ENCODE measurements at regions not wholly inside any gene's neighbourhood (a gene's known extent, or its start where the extent isn't known, plus 50 kb on each side); places are given as distances from the start of the nearest gene placed in this dataset.
"Not testable (repeated sequence)": the region's sequence is repeated elsewhere in the genome, so short reads cannot be mapped to it uniquely, and the experiment has no call there.

DNA sequence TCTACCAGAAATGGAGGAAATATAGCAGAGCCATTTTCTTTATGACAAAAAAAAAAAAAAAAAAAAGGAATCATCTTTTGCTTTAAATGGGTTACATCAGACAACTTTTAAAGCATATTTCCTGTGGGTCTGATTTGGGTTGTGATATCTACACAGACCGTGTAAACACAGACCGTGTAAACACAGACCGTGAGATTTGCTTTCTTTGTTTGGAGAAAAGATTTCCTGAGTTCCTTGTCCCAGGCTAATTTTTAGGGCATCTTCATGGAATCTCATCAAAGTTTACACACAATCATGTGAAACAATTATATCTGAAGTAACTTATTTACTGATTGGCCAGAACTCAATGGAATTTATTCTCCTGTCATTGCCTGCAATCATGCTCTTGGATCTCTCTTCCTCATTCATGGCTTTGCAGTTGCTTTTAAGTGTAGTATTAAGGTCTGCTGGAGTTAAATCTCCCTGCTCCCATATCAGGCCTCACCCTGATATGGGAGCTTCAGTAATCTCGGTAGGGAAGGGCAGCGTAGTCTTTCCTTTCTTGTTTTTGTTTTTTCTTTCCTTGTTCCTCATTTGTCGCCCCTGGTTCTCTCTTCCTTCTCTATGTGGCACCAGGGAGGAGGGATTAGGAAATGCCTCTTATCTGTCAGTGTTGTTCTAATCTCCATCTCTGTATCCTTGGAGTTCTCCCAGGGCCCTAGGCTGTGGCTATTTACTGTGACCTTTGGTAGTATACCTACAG lies 248.6 kb upstream of the JADE1 start:
- DNase-seq: no peak

DNA sequence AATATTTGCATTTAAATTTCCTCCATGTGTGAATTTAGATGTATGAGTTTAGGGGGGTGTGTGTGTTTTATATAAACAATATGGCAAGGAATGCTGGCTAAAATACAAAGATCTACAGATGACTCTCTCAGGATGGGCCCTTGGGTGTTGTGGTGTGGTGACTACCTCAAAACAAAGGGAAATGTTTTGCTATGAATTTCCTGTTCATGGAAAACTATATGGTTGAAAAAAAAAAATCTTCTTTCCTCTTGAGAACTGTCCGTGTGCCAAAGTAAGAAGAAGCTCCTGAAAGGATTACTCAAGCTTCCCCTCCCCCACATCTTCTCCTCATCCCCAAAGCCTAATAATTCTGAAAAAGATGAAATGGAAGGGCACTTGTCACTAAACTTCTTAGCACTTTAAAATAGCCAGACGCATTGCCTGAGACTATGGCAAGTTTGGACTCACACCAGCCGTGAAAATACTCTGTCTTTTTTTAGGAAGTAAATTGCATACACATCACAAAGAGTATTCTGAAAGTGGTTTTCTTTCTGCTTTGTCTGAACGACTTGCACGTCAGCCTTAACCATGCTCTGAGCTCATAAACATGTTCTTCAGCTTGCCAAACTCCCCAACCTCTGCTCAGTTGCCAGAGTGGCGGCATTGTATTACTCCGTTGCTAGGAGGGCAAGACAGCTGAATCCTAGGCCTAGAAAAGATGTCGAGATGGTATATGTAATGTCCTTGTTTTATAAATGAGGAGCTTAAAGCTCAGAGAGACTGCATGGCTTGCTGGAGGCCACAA lies 250.4 kb upstream of the JADE1 start:
- no peak for DNase-seq

DNA sequence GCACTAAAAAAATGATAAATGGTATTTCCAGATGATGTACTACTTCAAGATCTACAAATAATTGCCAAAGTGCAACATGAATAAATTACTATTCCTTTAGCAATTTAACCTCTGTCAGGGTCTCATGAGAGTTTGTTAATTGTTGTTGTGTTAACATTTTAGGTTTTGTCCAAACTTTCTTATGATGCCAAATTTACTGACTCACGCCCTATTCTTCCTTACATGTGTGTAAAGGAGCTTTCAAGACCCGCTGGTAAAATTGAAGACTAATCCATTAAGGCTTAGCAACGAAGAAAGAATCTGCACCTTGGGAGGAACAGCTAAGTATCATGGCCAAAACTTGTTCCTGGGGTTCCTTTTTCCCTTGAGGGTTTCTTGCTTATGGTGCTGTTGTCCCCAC lies 252.7 kb upstream of the JADE1 start:
- DNase-seq: no peak

DNA sequence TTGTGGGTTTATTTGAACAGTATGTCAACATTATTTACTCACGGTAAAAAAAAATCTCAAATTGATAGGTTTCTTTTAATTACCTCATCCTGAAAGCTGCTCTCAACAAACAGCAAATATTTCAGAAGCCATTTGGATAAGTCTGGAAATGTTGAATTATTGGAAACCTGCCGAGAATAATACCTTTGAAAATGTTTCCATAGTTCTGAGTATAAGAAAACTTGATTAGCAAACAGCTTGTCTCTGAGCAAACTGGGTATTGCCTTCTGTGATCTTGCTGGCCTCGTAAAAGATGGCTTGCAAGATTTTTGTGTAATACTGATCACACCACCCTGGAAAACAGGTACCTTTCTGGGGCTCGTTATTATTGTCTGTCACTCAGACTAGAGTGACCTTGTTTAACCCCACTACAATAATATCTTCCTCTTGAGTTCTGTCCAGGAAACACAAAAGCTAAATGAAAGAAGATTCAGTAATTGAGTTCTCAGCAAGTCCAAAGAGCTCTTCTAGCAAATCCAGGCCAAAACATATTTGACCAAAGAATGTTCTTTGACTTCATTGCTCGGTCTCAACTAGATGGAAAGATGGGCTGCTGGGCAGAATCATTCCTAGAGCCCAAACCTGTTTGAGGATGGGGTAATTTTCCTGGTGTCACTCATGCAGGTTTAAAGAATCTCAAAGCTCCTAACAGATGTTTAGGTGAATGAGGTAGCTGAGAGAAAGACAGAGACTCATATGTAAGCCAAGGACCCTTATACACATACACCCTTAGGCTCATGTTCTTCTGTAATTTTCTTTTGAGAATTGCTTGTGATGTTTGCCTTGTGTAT lies 255.6 kb upstream of the JADE1 start:
- DNase-seq: peak; percentile 35

GRCh38 chr4:128552586-128552907 lies 257.0 kb upstream of the JADE1 start:
- no peak for DNase-seq

GRCh38 chr4:128551280-128551679 lies 258.2 kb upstream of the JADE1 start:
- DNase-seq: no peak

DNA sequence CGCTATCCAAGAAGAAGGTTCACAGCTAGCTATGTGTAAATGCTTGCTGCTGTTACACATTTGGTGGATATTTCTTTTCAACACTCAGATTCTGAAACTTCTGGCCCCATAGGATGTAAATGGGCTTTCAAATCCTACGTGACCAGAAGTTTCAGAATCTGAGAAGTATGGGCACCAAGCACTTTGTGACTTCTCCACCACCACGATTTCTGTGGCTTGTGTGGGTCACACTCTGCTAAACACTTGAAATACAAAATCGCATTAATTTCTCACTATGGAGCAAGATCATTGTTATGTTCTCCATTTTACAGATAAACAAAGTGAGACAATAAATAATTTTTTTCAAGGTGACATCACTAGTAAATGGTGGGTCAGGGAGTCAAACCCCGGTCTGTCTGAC lies 259.4 kb upstream of the JADE1 start:
- DNase-seq: no peak

- no peak for DNase-seq
Measured at GRCh38 chr4:128549636-128550035, 259.9 kb upstream of the JADE1 start.

DNA sequence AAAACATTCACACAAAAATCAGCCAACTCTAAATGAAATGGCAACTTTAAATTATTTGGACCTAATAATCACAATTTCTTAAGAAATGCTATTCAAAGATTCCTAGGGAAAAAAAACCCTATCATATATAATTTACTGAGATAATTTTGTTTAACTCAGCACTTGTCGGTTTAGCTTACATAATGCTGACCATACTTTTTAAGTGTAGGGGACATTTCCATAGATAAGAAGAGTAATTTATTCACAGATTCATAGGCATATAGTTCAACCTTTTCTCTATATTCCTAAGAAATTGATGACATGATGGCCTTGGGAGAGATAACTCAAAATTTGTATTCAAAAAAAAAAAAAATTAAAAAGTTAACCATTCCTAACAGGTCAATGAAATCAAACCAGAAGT lies 260.8 kb upstream of the PGRMC2 start:
- DNase-seq: no peak

GRCh38 chr4:128544272-128544671 lies 256.7 kb upstream of the PGRMC2 start:
- no peak for DNase-seq

DNA sequence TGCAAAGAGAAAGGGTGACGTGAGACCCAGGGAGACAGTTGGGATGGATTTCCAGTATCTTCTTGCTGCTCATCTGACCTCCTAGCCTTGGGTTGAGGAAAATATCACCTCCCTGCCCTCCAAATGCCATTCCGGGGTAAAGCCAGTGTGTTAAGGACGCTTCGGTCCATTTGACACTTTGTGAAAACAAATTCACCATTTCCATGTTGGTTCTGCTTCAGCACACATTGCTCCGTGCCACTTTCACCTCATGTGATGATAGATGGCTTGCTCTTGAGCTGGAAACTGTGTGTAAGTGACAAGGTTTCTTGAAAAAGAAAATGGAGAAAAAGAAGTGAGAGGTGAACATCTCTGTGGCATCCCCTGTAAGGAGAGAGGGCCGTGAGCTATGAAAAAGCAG lies 256.1 kb upstream of the PGRMC2 start:
- no peak for DNase-seq

DNA sequence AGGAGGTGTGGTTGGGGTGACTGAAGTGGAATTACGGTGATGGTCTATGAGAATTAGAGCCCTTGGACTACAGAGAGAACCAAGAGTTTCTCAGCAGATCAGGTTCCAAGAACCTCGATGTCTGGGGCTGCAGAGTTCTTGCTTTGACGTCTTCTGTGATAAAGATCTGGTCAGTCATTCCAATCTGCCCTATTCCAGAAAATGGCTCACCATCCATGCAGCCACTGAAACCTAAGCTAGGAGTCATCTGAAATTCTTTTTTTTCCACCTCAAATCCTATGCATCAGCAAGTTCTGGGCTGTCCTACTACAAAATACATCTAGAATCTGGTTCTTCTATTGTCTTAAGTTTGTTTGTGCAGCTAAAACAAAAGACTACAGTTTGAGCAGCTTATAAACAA lies 254.4 kb upstream of the PGRMC2 start:
- DNase-seq: no peak

GRCh38 chr4:128540122-128540521 lies 252.5 kb upstream of the PGRMC2 start:
- DNase-seq: no peak

- DNase-seq: no peak
Measured at GRCh38 chr4:128538111-128538882, 250.7 kb upstream of the PGRMC2 start.

GRCh38 chr4:128536746-128537145 lies 249.1 kb upstream of the PGRMC2 start:
- DNase-seq: no peak

- DNase-seq: not testable (repeated sequence)
Measured at GRCh38 chr4:128535510-128535909, 247.9 kb upstream of the PGRMC2 start.

DNA sequence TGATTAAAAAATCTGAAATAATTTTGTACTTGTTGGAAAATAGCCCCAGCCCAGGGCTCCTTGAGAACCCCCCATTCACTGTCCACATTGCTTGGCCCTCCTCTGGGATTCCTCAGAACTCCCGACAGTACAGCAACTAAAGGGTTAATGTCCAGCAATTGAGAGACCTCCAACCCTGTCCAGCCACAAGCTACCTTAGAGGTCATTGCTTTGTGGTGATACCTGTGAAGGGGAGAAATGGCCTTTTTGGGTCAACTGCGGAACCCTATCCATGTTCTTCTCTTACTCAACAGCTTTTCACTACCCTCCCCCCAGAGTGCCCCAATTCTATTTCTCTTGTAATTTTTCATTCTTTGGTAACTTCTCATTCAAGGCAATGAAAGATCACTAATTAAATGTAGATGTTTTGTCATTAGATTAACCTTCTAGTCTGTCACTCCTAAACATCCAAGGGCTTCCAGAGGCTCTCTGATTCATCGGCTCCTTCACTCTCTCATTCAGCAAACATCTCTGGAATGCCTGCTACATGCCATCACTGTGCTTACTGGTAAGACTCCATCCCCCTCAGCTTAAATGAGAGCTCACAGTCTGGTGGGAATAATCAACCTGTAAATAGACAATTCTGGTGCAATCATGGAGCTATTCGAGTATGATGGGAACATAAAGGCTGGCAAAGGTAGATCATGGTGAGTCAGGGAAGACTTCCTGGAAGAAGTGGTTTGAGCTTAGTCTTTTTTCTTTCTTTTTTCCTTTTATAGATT lies 241.4 kb upstream of the PGRMC2 start:
- DNase-seq: no peak

DNA sequence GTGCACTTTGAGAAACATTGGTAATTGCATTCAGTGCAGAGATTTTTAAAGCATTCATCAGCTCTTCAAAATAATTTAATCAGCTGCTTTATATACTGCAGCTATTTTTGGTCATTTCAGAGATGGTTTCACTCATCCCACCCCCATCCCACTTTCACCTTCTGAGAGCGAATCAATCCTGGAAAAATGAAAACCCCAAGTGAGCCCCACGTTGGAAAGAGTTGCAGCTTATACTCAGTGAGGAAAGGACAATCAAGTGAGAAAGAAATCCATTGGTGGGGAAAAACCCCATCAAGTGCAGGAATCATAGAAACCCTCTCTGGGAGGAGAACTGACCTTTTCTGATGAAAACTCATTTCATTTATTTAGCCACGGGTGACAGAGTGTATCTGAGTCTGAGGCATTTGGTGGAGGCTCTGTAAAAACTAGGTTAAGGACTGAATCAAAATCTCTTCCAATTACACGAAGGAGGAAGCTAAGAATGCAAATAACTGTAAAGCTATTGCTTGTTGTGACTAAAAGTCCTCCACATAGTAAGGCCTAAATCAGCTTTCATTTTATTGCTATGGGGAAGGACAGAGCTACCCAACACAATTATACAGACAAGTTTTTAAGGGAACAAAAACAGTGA lies 240.4 kb upstream of the PGRMC2 start:
- no peak for DNase-seq

DNA sequence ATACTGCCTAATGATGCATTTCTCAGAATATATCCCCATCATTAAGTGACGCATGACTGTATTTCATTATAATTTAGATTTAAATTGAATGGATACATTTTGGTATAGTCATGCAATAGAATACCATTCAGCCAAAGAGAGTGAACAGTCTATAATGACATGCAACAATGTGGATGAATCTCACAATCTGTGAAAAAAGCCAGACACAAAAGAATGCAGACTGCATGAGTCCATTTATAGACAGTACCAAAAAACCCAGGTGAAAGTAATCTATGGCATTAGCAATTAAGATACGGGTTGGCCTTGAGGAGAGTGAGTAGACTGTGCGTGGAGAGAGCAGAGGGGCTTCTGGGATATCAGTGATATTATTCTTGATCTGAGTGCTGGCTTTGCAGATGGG lies 239.7 kb upstream of the PGRMC2 start:
- DNase-seq: no peak

GRCh38 chr4:128525992-128526630 lies 238.5 kb upstream of the PGRMC2 start:
- no peak for DNase-seq

DNA sequence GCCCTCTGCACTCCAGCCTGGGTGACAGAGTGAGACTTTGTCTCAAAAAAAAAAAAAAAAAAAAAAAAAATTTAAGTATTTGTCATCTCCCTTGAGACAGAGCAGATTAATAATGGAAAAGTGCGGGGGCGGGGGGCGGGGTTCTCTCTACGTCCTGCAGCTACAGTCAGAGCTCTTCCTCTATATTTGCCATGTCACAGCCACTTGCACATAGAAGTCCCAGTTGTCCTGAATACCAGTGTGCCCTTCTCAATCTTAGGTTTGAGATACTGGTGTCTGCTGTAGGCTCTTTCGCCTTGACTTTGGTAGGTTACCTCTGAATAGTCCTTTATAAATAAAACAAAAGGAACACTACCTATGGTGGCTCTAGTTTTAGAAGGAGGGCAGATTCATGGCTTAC lies 237.8 kb upstream of the PGRMC2 start:
- DNase-seq: no peak
